ENCODE measurements at regions not wholly inside any gene's neighbourhood (a gene's known extent, or its start where the extent isn't known, plus 50 kb on each side); places are given as distances from the start of the nearest gene placed in this dataset.

DNA sequence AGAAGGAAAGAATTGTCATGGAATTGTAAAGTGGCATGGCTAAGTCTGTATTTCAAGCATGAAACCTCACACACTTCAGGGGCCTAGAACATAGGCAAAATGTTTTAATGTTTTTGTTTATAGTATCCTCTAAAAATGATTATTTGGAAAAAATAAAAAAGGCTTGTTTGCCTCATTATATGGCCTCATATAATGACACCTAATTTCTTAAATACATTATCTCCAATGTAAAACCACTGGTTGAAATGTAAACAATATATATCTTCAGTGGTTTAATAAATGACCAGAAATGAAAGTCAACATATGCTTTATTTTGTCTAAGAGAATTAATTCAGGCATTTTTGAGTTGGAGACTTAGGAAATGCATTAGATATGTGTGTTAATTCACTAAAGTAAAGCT, 1736.6 kb downstream of the EFNA5 start:
- no peak for DNase-seq (ENCODE audit: low read depth, low spot score)
- Histone ChIP-seq H3K27me3 (ENCODE audit: control insufficient read depth, insufficient read depth, low read length) (no peaks in the 10 kb centered on the region), H3K27ac (ENCODE audit: low read depth, low read length) (no peak overlapping the region), H3K4me3 (ENCODE audit: low read depth, low read length) (no peak overlapping the region), H3K9me3 (ENCODE audit: control insufficient read depth, insufficient read depth, low read length) (no peaks in the 10 kb centered on the region)
- ChIA-PET CTCF (no interaction called here), POLR2A (no interaction called here)
- no peak for TF ChIP-seq CTCF (IDR thresholded peaks at IDR 0.05; ENCODE audit: low read depth, low read length)

DNA sequence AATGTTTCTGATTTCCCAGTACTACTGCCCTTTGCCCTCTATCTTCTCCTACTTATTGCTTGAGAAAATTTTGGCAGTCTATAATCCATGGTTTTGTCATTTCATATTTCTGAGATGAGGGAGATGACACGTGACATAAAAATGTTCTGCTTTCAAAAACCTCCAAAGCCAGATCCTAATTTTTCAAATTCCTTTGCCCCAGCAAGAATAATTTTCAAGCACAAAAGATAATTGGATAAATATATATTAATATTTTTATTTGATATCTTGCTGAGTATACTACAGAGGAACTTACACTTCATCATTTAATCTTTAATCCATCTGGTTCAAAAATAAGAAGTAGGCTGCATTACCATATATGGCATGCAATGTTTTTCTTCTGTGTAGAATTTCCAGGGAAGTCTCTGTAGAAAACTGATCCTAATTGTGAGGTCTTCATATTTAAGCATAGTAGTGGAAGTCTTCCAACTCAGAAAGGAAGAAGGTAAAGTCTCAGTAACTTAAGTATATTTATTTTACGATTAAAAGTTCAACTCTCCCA, 1738.8 kb downstream of the EFNA5 start:
- Histone ChIP-seq H3K9me3 (ENCODE audit: control insufficient read depth, insufficient read depth, low read length) (no peaks in the 10 kb centered on the region; the same call in 1 of the 2 replicates), H3K27ac (ENCODE audit: low read depth, low read length) (no peak overlapping the region), H3K27me3 (ENCODE audit: control insufficient read depth, insufficient read depth, low read length) (no peaks in the 10 kb centered on the region), H3K4me3 (ENCODE audit: low read depth, low read length) (no peak overlapping the region)
- no peak for TF ChIP-seq CTCF (IDR thresholded peaks at IDR 0.05; ENCODE audit: low read depth, low read length)
- no peak for DNase-seq (ENCODE audit: low read depth, low spot score)
- CTCF ChIA-PET, result no interaction called here
- POLR2A ChIA-PET, result no interaction called here

DNA sequence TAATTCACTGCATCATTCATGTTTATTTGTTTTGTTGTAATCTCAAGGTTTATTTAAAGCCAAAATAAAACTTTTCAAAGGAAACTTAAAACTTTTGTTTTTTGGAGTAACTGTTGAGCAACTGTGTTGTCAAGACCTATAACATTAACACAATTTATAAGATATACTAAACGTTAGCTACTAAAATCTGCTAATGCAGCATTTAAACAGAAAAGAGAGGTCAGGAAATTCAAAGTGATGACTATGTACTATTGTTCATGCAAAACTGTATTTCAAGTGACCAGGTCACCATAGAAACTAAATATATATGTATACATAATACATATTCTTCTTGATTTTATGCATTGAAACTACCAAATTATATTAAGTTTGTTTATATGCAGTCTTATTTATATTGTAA, 1740.9 kb downstream of the EFNA5 start:
- no peak for TF ChIP-seq CTCF (IDR thresholded peaks at IDR 0.05; ENCODE audit: low read depth, low read length)
- POLR2A ChIA-PET, result no interaction called here
- no peaks in the 10 kb centered on the region; the same call in 1 of the 2 replicates for H3K9me3 ChIP-seq (ENCODE audit: control insufficient read depth, insufficient read depth, low read length)
- no peak for DNase-seq (ENCODE audit: low read depth, low spot score)
- no peak overlapping the region for H3K27ac ChIP-seq (ENCODE audit: low read depth, low read length)
- no peak overlapping the region for H3K4me3 ChIP-seq (ENCODE audit: low read depth, low read length)
- CTCF ChIA-PET, result no interaction called here
- no peaks in the 10 kb centered on the region for H3K27me3 ChIP-seq (ENCODE audit: control insufficient read depth, insufficient read depth, low read length)

GRCh38 chr5:105924366-105924765, 1746.4 kb downstream of the EFNA5 start:
- ChIA-PET POLR2A (no interaction called here), CTCF (no interaction called here)
- H3K4me3 ChIP-seq (ENCODE audit: low read depth, low read length), result no peak overlapping the region
- no peaks in the 10 kb centered on the region; the same call in 1 of the 2 replicates for H3K9me3 ChIP-seq (ENCODE audit: control insufficient read depth, insufficient read depth, low read length)
- TF ChIP-seq CTCF (IDR thresholded peaks at IDR 0.05; ENCODE audit: low read depth, low read length), result no peak
- H3K27ac ChIP-seq (ENCODE audit: low read depth, low read length), result no peak overlapping the region
- peak; percentile 18 for DNase-seq (ENCODE audit: low read depth, low spot score)
- H3K27me3 ChIP-seq (ENCODE audit: control insufficient read depth, insufficient read depth, low read length), result no peaks in the 10 kb centered on the region

GRCh38 chr5:105922574-105922973, 1748.2 kb downstream of the EFNA5 start:
- H3K27ac ChIP-seq (ENCODE audit: low read depth, low read length), result no peak overlapping the region
- CTCF ChIA-PET, result no interaction called here
- H3K4me3 ChIP-seq (ENCODE audit: low read depth, low read length), result no peak overlapping the region
- no peak for TF ChIP-seq CTCF (IDR thresholded peaks at IDR 0.05; ENCODE audit: low read depth, low read length)
- no peaks in the 10 kb centered on the region for H3K27me3 ChIP-seq (ENCODE audit: control insufficient read depth, insufficient read depth, low read length)
- H3K9me3 ChIP-seq (ENCODE audit: control insufficient read depth, insufficient read depth, low read length), result no peaks in the 10 kb centered on the region; the same call in 1 of the 2 replicates
- DNase-seq (ENCODE audit: low read depth, low spot score), result no peak
- POLR2A ChIA-PET, result no interaction called here
